GM21576 (cell line): ENCODE measurements at regions not wholly inside any gene's neighbourhood (a gene's known extent, or its start where the extent isn't known, plus 50 kb on each side); places are given as distances from the start of the nearest gene placed in this dataset.

Experiments
- ATAC-seq: cut with Tn5 transposase; IDR thresholded peaks from one replicate; pipeline ENCODE4 v1.9.1; 2021; ENCODE audit warnings: mild to moderate bottlenecking, moderate library complexity; ENCODE audit not compliant: unreplicated experiment

DNA sequence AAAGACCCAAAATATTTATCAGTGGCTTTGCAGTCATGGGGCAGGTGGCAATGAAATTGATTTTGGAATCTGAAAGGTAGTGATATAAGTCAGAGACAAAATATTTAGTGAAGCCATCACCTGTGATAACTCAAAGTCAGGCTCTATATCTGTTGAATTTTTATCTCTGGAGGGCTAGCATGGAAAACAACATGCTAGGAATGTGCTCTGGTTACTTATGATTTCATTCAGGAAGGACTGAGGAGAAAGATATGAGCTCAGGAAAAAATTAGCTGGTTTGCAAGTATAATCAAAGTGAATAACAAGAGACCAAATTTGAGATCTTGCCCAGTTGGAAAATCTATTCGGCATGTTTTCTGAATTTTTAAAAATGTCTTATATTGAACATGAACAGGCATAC lies 364.6 kb upstream of the LRRC7 start:
- no peak for ATAC-seq

GRCh38 chr1:69213644-69214043 lies 354.1 kb upstream of the LRRC7 start:
- no peak for ATAC-seq

DNA sequence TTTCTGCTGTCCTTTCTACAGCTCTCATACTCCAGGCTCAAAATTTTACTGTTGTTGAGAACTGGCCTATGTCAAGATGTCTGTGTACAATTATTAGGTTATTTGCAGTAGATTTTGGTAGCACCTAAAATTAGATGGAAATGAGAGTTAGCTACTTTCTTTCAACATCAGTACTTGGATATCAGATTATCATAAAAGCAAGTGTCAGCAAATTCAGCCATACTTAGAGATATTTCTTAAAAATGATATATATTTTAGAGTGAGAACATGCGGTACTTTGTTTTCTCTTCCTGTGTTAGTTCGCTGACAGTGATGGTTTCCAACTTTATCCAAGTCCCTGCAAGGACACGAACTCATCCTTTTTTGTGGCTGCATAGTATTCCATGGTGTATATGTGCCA lies 351.8 kb upstream of the LRRC7 start:
- ATAC-seq = no peak

DNA sequence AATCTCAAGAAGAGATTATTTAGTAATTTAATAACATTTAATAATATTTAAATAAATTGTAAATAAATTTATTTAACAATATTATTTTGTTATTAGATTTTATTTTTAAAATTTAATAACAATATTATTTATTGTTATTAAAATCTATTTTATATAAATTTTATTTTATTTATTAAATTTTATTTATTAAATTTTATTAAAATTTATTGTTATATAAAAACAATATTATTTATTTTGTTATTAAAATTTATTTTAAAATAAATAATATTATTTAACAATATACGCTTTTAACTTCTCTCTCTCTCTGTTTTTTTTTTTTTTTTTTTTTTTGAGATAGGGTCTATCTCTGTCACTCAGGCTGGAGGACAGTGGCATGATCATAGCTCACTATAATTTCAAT lies 347.1 kb upstream of the LRRC7 start:
- no peak for ATAC-seq

- no peak for ATAC-seq
Measured at GRCh38 chr1:69221524-69221923, 346.2 kb upstream of the LRRC7 start.

DNA sequence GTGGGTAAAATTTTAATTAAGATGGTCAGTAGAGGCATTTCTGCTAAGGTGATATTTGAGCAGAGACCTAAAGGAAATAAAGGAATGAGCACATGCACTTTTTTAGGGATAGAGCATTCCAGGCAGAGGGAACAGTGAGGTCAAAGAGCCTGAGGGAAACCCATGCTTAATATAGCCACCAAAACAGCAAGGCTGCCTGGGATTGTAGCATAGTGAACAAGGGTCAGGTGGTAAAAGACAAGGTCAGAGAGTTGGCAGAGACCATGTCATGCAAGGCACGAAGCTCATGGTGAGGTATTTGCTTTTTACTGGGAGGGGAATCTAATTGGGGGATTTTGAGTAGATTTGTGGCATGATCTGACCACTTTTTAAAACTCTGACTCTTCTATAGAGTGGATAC lies 344.6 kb upstream of the LRRC7 start:
- ATAC-seq = no peak

DNA sequence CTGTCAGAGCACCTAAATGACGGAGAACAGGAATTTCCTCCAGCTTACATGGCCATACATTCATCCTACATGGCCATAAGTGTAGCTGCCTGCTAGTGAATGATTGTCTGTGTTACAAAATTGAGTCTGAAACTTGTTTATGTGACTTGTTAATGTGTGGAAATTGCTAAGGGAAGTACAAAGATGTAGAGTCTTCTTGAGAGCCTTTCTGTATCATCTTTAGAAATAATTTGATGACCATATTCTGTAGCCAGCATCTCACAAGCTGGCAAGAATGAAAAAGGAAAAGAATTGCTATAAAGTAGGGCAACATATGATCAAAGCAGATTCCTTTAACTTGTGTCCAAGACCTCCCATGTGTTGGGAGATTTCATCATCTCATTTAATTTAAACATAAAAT lies 339.2 kb upstream of the LRRC7 start:
- no peak for ATAC-seq

DNA sequence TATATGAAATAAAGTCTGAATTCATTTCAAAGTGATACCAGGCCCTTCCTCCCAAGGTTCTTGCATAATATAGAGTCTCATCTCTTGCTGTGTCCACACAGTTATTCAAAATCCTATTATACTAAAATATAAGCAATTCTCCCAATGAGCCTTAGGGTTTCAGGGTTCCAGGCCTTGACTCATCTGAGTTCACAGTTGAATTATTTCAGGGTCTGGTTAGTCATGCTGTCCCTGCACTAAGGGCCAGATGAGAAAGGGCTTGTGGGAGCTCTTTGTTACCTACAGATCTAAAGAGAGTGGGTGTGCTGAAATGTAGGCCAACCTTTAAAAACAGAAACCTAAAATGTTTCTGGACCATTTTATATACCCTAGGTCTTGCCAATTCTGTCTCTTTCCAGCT lies 337.5 kb upstream of the LRRC7 start:
- ATAC-seq = no peak

DNA sequence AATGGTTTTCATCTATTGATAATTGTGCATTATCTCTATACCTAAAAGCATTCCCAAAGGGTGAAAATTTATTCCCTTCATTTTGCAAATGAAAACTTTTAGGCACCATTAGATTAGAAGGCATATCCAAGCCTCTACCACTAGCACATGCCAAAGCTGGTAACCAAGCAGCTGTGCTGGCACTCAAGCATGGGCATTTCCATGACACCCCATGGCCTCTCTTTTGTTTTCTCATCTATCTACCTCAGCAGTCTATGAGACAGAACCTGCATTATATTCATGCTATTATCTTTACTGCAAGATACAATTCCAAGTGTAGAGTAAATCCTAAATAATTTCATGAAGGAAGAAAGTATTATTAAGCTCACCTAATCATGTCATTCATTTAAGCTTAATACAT lies 334.3 kb upstream of the LRRC7 start:
- no peak for ATAC-seq

- ATAC-seq = no peak
Measured at GRCh38 chr1:69244211-69244610, 323.5 kb upstream of the LRRC7 start.

GRCh38 chr1:69246109-69246508 lies 321.6 kb upstream of the LRRC7 start:
- no peak for ATAC-seq

GRCh38 chr1:69246710-69247109 lies 321.0 kb upstream of the LRRC7 start:
- ATAC-seq = no peak

GRCh38 chr1:69252696-69253095 lies 315.0 kb upstream of the LRRC7 start:
- ATAC-seq = no peak

DNA sequence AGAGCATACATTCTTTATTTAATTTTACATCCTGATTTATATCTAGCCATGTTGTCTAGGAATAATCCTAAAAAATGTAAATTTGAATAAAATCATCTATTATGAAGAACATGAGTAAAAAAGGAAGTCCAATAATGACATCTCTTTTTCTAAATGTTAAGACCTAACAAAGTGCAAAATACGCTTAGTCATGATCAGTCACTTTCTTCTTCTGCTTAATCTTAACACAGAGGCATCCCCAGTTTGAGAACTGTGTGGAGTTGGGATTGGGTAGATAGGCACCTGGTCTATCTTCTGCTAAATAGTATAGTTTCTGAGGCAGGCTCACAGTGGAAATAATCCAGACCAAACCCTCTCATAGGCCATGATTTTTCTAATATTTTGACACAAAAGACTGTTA lies 311.7 kb upstream of the LRRC7 start:
- no peak for ATAC-seq

DNA sequence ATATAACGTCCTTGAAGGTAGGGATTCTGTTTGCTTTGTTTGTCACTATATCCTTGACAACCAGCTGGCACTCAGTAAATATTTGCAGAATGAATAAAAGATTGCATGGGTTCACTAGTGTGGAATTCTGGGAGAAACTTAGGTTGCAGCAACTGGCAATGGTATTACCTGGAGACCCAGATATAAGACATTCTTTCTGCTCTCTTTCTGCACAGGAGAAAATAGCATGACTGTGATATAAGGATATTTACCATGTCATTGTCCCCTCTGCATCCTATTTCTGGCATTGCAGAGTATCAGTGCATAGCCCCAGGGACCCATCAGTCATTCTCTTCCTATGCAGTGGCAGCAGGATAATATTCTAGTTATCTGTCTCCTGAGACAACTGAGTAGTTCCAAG lies 308.9 kb upstream of the LRRC7 start:
- ATAC-seq = no peak

DNA sequence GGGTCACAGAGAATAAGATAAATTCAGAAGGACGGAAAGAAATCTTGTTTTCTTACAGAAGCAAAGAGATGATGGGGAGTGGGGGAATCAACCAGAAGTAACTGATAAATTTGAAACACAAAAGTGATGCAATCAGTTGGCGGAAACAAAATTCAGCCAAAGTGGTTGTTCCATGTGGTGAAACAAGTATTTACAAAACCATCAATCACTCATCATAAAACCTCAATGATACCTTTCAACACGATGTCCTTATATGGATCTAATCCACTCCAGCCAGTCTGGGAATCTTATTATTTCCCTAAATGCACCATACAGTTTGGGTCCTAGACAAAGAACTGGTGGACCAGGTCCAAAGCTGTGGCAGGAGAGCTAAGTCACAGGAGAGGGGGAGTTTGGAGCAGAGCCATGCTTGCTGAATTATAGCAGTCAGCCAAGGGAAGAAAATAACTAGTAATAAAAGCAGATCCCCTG lies 303.8 kb upstream of the LRRC7 start:
- no peak for ATAC-seq

- ATAC-seq = no peak
Measured at GRCh38 chr1:69269491-69269890, 298.2 kb upstream of the LRRC7 start.

DNA sequence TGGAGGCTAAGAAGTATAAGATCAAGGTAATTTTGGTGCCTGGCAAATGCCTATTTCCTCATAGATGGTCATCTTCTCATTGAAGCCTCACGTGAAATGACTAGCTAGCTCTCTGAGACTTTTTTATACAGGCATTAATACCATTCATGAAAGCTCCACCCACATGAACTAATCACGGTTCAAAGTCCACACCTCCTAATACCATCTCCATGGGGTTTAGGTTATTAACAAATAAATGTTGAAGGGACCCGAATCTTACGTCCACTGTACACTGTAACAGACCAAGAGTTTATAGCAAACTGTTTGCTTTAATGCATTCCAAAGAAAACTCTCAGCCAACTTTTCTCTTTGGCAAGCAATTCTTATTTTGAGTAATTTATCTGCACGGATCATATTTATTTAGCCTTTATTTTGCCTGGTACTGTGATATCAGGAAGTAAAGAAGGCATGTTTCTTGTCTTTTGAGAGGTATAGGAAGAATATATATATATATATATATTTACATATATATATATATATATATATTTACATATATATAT lies 296.1 kb upstream of the LRRC7 start:
- no peak for ATAC-seq

DNA sequence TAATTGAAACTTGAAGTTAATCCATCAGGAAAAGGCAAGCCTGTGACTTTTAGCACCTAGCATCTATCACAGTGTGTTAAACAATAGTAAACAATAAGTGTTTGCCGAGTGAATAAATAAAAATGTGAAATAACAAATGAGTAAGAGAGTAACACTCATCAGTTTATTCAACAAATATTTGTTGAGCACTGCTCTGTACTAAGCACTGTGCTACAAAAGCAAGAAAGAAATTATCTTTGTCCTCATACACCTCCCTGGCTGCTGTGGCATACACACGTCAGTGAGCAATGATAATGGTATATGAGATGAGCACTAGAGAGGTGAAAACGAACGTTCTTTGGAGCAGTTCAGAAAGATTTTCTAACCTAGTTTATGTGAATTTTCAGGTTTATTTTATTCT lies 295.0 kb upstream of the LRRC7 start:
- ATAC-seq = no peak

DNA sequence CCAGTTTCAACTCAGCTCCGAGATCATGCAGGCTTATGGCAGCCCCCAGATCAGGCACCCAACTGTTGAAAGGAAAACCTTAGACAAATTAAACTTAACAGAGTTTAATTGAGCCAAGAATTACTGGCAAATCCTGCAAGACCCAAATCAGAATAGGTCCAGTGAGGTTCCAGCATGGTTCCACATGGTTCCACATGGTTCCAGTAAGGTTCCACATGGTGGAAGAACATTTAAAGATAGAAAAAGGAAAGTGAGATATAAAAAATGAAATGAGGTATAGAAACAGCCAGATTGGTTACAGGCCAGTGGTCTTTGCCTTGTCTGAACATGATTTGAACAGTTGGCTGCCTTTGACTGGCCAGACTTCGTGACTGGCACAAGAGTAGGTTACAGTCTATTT lies 288.8 kb upstream of the LRRC7 start:
- no peak for ATAC-seq

DNA sequence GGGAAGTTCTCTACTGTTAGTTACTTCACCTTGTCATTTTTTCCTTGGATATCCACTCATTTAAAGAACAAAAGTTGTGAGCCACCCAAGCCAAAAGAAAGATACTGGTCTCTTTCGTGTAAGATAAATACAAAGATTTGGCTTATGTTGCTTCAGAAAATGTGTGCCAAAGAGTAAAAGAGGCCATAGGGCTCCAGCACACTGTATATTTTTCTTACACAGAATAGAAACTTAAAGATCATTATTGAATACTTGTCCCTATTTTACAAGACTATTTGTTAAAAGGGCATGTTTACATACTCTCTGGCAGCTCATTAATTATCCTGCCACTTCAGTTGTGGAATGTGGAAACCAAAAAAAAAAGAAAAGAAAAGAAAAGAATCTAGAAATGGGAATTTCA lies 284.2 kb upstream of the LRRC7 start:
- ATAC-seq = no peak

DNA sequence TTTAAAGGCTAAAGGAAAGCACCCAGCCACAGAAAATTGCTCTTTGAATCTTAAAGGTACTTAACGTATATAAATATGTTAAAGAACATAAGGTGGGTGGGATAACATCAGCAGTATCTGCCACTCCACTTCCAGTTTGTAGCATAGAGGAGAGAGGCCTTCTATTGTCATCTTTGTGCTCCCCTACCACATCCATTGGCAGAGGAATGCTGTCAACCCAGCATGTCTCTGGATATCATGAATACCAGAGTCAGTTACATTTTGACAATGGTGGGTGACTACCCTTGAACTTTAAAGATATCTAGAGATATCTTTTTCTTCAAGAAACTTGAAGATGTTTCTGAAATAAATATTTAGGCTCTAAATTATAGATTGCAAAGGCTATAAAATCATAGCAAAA lies 283.2 kb upstream of the LRRC7 start:
- ATAC-seq = no peak

GRCh38 chr1:69288416-69288815 lies 279.3 kb upstream of the LRRC7 start:
- ATAC-seq = no peak

- ATAC-seq = no peak
Measured at GRCh38 chr1:69290291-69290690, 277.4 kb upstream of the LRRC7 start.
